IPS DF 4.7 (cell line): ENCODE measurements at regions not wholly inside any gene's neighbourhood (a gene's known extent, or its start where the extent isn't known, plus 50 kb on each side); places are given as distances from the start of the nearest gene placed in this dataset.

Experiments
- DNase-seq: peaks from one replicate; pipeline ENCODE4 v3.0.0-alpha.2; 2013; ENCODE audit warnings: low spot score; ENCODE audit errors: extremely low read depth

GRCh38 chr14:40936861-40937260 is 669.8 kb upstream of the LRFN5 start:
- DNase-seq = no peak

DNA sequence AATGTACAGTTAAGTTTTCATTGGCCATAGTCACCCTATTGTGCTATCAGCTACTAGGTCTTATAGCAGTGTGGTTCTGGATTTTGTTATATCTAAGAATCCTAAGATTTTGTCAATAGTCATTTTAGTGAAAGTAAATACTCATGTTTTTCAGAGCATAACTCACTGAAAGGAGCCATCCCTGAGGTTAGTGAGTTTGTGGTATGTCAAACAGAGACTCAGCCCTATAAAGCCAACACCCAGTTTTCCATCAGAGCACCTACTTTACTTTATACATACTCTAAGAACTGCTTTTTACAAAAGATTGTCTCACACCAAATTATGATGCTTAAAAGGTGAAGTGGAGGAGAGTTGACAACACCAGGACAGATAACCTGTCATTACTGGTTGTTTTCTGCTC is 686.3 kb upstream of the LRFN5 start:
- no peak for DNase-seq

DNA sequence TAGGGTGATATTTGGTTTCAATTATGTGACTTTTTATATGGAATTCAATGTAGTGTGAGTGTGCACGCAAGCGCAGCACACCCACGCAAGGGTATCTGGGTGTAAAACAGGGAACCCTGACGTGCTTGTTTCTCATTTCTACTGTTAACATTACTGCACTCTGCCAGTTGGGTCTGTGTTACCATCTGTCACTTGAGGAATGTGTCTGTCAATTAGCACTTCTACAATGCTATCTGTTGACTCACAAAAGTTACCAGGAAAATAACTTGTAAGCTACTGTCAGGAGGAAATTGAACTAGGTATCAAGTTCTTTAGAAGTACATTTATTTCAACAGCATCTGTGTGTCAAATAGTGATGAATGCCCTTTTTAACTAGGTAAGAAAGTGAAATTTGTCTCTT is 695.5 kb upstream of the LRFN5 start:
- DNase-seq = no peak

GRCh38 chr14:40909906-40910305 is 696.8 kb upstream of the LRFN5 start:
- no peak for DNase-seq

DNA sequence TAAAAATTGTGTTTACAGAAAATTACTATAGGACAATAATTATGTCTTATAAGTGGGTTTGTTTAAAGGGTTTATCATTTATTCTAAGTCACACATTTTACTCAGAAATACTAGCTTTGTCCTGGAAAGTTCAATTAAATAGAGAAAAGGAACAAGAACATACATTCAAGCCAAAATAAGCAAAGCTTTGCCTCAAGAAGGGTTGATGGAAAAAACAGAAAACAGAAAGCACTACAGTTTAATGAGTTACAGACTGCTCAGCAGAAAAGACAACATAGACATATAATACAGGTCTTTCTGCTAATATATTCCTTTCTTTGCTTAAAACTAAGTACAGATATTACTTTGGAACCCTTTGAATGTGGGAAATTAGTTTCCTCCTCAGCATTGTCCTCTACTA is 703.0 kb upstream of the LRFN5 start:
- no peak for DNase-seq

GRCh38 chr14:40899435-40899834 is 707.2 kb upstream of the LRFN5 start:
- DNase-seq = no peak

- no peak for DNase-seq
Observed at GRCh38 chr14:40894846-40895245, 711.8 kb upstream of the LRFN5 start.

DNA sequence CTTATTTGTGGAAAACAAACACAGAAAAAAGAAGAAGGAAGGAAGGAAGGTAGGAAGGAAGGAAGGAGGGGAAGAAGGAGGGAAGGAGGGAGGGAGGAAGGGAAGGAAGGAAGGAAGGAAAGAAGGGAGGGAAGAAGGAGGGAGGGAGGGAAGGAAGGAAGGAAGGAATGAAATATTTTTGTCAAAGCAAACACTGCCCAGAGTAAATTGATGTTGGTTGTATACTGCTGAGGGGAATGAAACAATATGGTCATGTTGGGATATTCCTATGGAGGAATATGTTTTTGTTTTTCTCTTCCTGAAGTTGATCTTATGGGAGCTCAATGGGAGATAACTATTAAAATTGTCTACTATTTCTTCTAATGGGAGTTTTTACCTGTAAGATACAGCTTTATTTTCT is 717.5 kb upstream of the LRFN5 start:
- no peak for DNase-seq

DNA sequence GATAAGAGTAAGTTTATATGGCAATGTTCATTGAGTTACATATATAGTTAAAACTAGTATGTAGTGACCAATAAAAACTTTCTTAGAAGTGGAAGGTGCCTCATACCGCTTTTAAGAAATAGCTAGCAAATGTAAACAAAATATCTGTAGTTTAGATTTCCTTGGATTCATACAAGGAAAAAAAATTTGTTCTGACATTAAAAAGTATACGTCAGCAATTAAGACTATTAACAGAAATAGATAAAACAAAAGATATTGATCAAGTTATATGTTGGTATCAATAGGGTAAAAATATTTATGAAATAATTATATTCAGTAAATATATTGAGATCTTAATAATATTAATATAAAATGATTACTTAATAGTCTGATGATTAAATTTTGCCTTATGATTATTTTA is 718.8 kb upstream of the LRFN5 start:
- no peak for DNase-seq

- no peak for DNase-seq
Observed at GRCh38 chr14:40870252-40870651, 736.4 kb upstream of the LRFN5 start.

DNA sequence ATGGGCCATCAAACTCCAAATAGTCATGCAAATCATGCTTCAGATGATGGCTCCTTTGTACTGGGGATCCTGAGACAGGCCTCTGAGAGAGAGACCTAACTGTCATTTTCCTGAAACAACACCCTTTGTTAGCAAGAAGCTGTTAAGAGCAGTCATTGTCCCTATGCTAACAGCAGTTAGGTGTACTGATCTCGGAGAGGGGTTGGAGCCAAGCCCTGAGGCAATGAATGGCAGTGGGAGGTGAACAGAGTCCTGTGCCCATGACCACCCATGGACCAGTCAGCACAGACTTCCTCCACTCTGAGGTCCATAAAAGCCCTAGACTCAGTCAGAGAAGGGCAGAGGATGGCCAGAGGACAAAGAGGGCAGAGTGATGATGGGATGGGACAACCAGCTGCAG is 747.6 kb upstream of the LRFN5 start:
- peak; percentile 7 for DNase-seq

- DNase-seq = no peak
Observed at GRCh38 chr14:40855343-40855742, 751.3 kb upstream of the LRFN5 start.

- no peak for DNase-seq
Observed at GRCh38 chr14:40850191-40850590, 756.5 kb upstream of the LRFN5 start.

GRCh38 chr14:40847480-40847879 is 759.2 kb upstream of the LRFN5 start:
- DNase-seq = no peak

DNA sequence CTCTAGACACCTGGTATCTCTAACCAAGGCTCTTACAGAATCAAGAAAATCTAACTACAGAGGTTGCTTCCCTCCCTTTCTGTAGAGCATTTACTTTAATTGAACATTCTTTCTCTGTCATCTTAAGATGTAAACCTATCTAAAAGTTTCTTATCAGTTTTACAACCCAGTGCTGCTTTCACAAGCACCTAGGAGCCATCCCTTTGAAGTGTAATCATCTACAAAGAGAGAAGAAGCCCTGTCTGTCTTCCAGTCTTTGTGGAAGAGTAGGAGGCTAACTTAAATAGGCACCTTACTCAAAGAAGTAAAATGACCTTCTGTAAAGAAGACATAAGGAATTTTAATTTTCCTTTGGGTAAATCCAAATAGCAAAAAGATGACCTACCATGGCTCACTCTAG is 763.9 kb upstream of the LRFN5 start:
- no peak for DNase-seq

DNA sequence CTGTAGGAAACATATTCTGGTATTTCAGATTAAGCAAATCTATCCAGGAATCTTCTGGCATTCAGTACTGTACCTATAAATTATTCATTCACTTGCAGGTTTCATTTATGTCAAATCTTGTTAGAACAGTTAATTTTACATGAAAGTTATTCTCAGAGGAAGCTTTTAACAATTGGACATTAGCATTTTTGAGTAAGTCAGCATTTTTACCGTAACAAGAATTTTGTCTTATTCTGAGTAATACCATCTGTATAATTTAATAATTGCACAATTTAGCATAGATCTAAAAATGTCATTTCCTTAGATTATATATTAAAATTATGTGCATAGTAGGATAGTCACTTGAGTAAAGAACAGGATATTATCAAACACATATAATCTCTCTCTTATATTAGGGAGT is 764.8 kb upstream of the LRFN5 start:
- DNase-seq = no peak

GRCh38 chr14:40838601-40839000 is 768.1 kb upstream of the LRFN5 start:
- DNase-seq = no peak

- DNase-seq = no peak
Observed at GRCh38 chr14:40806471-40806870, 800.2 kb upstream of the LRFN5 start.

GRCh38 chr14:40796168-40796567 is 810.5 kb upstream of the LRFN5 start:
- no peak for DNase-seq

DNA sequence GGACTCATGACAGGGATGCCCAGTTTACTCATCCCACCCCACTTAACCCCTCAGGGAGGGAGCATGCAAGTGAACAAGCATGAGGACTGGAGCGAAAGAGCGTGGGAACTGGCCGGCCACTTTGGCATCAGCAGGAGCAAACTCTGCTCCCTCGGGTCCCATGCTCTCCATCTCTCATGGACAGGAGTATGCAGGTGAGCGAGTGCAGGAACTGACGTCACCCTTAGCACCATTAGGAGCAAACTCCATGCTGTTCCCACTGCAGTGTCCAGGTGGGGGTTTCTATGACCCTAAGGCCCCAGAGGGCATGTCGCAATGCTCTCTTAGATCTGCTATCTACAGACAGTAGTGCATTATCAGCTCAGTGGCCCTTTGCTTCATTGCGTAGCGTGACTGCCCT is 821.8 kb upstream of the LRFN5 start:
- DNase-seq = no peak

GRCh38 chr14:40762685-40763084 is 844.0 kb upstream of the LRFN5 start:
- no peak for DNase-seq

GRCh38 chr14:40762177-40762576 is 844.5 kb upstream of the LRFN5 start:
- DNase-seq = no peak

- DNase-seq = no peak
Observed at GRCh38 chr14:40760704-40761103, 846.0 kb upstream of the LRFN5 start.

DNA sequence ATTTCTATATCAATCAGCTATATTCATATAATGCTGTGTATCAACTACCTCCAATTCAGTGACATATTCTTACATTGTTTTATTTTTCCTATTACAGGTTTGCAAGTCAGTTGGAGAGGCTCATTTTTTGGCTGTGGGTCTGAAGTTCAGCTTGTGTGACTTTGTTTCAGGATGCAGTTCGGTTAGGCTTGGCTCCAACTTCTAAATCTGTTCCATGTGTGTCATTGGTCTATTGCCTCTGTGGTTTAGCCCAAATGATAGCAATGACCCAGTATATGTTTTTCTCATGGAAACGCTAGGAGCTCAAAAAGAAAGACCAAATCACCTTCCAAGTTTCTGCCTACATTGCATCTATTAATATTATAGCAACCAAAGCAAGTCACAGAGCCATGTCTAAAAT is 848.6 kb upstream of the LRFN5 start:
- no peak for DNase-seq
